Fibroblast of lung (primary cell): ENCODE measurements at regions not wholly inside any gene's neighbourhood (a gene's known extent, or its start where the extent isn't known, plus 50 kb on each side); places are given as distances from the start of the nearest gene placed in this dataset.

Experiments
- DNase-seq, 2 donors: peaks; one replicate each; pipeline versions ENCODE4 v3.0.0 to v3.0.0-alpha.2; 2010; ENCODE audit warnings: low read depth in 2 of 2
- H2AFZ ChIP-seq: 2 replicates; pipeline ENCODE4 v1.5.1; 2012; ENCODE audit warnings: low read length, control low read depth, inconsistent platforms
- H3K27ac ChIP-seq: 2 replicates; pipeline ENCODE4 v1.5.1; 2011; ENCODE audit warnings: low read length, control low read depth; ENCODE audit not compliant: insufficient read depth
- H3K27me3 ChIP-seq: 2 replicates; pipeline ENCODE4 v1.5.1; 2011; ENCODE audit warnings: mild to moderate bottlenecking, low read length; ENCODE audit not compliant: control insufficient read depth, insufficient read depth
- H3K36me3 ChIP-seq: 2 replicates; pipeline ENCODE4 v1.5.1; 2011; ENCODE audit warnings: low read length; ENCODE audit not compliant: control insufficient read depth, insufficient read depth
- H3K4me1 ChIP-seq: 2 replicates; pipeline ENCODE4 v1.5.1; 2011; ENCODE audit warnings: low read length; ENCODE audit not compliant: control insufficient read depth, insufficient read depth; ENCODE audit errors: extremely low read depth
- H3K4me2 ChIP-seq: 2 replicates; pipeline ENCODE4 v1.5.1; 2011; ENCODE audit warnings: low read length, control low read depth; ENCODE audit not compliant: insufficient read depth; ENCODE audit errors: extremely low read depth
- H3K4me3 ChIP-seq, 4 experiments: fragments of 200-600 bp in 1 of 4; sonication (generic) in 1 of 4; replicated peaks in 1 of 4; 2 replicates each; pipeline ENCODE4 v1.5.1; 2011 to 2016; ENCODE audit warnings: low read length in 4 of 4, low read depth in 3 of 4, mild to moderate bottlenecking in 3 of 4, control low read depth in 2 of 4, inconsistent platforms in 1 of 4, mixed read lengths in 1 of 4; ENCODE audit not compliant: insufficient read depth in 1 of 4; ENCODE audit errors: control extremely low read depth in 1 of 4
- H3K79me2 ChIP-seq: 2 replicates; pipeline ENCODE4 v1.5.1; 2012; ENCODE audit warnings: mild to moderate bottlenecking, low read length, inconsistent platforms; ENCODE audit not compliant: control insufficient read depth, insufficient read depth
- H3K9ac ChIP-seq: 2 replicates; pipeline ENCODE4 v1.5.1; 2011; ENCODE audit warnings: mild to moderate bottlenecking, low read length, control low read depth; ENCODE audit not compliant: insufficient read depth
- H3K9me3 ChIP-seq: 2 replicates; pipeline ENCODE4 v1.5.1; 2012; ENCODE audit warnings: low read depth, low read length; ENCODE audit not compliant: control insufficient read depth, insufficient read depth
- H4K20me1 ChIP-seq: 2 replicates; pipeline ENCODE4 v1.5.1; 2011; ENCODE audit warnings: low read length; ENCODE audit not compliant: control insufficient read depth, insufficient read depth; ENCODE audit errors: extremely low read depth
- EZH2 ChIP-seq: IDR thresholded peaks from 2 replicates; pipeline ENCODE4 v1.5.1; 2012; ENCODE audit warnings: low read length, control low read depth, mild to moderate bottlenecking; ENCODE audit errors: missing control alignments
- TF ChIP-seq, protein P1 (sequence below), 2 donors: IDR thresholded peaks in 1 of 2; conservative IDR thresholded peaks in 1 of 2; 1 replicate in 1 of 2; 2 replicates in 1 of 2; pipeline ENCODE4 v1.5.1; 2011 to 2012; ENCODE audit warnings: low read length in 2 of 2, control low read depth in 1 of 2, inconsistent platforms in 1 of 2, low read depth in 1 of 2, mild to moderate bottlenecking in 1 of 2

GRCh38 chr17:69732272-69732918 is 317.9 kb downstream of the MAP2K6 start:
- Histone ChIP-seq H4K20me1 (no peaks in the 10 kb centered on the region), H3K4me1 (peaks cover 8% of the 10 kb centered on the region), H3K9ac (no peak overlapping the region), H2AFZ (no peak overlapping the region), H3K27ac (no peak overlapping the region), H3K27me3 (no peaks in the 10 kb centered on the region), H3K36me3 (no peaks in the 10 kb centered on the region), H3K79me2 (no peaks in the 10 kb centered on the region), H3K4me2 (no peak overlapping the region), H3K4me3 (no peak overlapping the region), H3K9me3 (no peaks in the 10 kb centered on the region)
- no peak for TF ChIP-seq EZH2
- TF ChIP-seq, protein P1, sequence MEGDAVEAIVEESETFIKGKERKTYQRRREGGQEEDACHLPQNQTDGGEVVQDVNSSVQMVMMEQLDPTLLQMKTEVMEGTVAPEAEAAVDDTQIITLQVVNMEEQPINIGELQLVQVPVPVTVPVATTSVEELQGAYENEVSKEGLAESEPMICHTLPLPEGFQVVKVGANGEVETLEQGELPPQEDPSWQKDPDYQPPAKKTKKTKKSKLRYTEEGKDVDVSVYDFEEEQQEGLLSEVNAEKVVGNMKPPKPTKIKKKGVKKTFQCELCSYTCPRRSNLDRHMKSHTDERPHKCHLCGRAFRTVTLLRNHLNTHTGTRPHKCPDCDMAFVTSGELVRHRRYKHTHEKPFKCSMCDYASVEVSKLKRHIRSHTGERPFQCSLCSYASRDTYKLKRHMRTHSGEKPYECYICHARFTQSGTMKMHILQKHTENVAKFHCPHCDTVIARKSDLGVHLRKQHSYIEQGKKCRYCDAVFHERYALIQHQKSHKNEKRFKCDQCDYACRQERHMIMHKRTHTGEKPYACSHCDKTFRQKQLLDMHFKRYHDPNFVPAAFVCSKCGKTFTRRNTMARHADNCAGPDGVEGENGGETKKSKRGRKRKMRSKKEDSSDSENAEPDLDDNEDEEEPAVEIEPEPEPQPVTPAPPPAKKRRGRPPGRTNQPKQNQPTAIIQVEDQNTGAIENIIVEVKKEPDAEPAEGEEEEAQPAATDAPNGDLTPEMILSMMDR (conservative IDR thresholded peaks at IDR 0.05 in 1 of 2, IDR thresholded peaks at IDR 0.05 in 1 of 2; ENCODE audit: low read depth in 1 of 2, low read length in 2 of 2), result no peak
- peak; percentile 5 to 68 for DNase-seq

DNA sequence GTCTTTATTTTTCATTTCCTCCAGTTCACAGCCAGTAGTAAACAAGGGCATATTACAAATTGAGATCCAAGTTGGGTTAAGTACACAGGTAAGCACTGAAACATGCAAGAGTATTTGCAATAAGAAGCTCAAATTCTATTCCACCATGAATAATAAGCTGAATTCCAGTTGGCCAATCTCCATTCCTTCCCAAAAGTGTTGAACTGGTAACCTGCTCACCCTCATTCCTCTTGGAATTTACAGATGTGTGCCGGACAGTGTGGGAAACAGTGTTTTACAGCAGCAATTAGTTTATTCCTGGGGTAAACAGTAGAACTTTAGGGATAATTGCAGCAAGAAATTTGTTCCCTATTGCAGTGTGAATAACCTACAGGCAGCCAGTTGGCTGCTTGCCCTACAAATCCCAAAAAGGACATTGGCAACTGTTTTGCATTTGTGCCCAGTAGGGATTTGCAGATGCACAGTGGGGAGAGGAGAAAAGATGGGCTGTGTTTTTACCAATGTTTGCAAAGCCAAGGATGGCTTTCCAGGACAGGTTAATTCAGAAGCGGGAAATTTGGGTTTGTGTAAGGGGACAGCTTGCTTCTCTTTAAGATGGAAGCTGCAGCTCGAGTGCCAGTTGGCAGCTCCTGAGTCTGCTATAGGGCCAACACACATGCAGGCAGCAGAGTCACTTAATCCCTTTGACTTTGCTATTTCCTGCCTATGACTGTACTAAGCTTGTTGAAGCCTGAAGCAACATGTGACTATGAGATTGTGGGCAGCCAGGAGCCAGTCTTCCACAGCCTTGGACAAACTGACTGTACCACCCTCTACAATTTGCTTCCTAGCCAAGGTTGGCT is 318.9 kb downstream of the MAP2K6 start:
- no peak overlapping the region for H3K4me3 ChIP-seq
- no peaks in the 10 kb centered on the region for H4K20me1 ChIP-seq
- no peaks in the 10 kb centered on the region for H3K79me2 ChIP-seq
- no peak overlapping the region for H3K27ac ChIP-seq
- no peak overlapping the region for H2AFZ ChIP-seq
- H3K4me2 ChIP-seq, result no peak overlapping the region
- H3K9me3 ChIP-seq, result no peaks in the 10 kb centered on the region
- no peaks in the 10 kb centered on the region for H3K36me3 ChIP-seq
- peak; percentile 65 to 86 for DNase-seq
- no peak overlapping the region for H3K9ac ChIP-seq
- H3K27me3 ChIP-seq, result no peaks in the 10 kb centered on the region
- TF ChIP-seq EZH2, result no peak
- TF ChIP-seq, protein P1 (conservative IDR thresholded peaks at IDR 0.05 in 1 of 2, IDR thresholded peaks at IDR 0.05 in 1 of 2; ENCODE audit: low read depth in 1 of 2, low read length in 2 of 2), result no peak
- H3K4me1 ChIP-seq, result peaks cover 8% of the 10 kb centered on the region

DNA sequence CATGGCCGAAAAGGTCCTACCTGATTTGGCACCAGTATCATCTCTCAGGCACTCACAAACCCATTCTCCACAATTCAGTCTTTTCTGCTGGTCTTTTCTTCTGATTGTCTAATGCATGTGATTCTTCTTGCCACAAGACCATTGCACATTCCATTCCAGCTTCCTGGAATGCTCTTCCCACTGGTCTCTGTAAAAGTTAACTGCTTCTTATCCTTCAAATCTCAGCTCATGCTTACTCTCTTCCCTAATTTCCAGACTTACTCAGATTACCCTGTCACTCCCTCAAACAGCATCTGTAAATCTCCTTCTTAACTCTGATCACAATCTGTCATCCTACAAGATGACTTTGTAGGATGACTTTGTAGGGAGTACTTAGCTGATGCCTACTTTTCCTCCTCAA is 320.2 kb downstream of the MAP2K6 start:
- Histone ChIP-seq H3K4me3 (no peak overlapping the region), H3K4me1 (peaks cover 8% of the 10 kb centered on the region), H2AFZ (no peak overlapping the region), H3K9me3 (no peaks in the 10 kb centered on the region), H3K27ac (no peak overlapping the region), H3K4me2 (no peak overlapping the region), H3K36me3 (no peaks in the 10 kb centered on the region), H3K9ac (no peak overlapping the region), H3K79me2 (no peaks in the 10 kb centered on the region), H4K20me1 (no peaks in the 10 kb centered on the region), H3K27me3 (no peaks in the 10 kb centered on the region)
- peak in 1 of 2 donors; percentile 61 for DNase-seq
- TF ChIP-seq, protein P1 (conservative IDR thresholded peaks at IDR 0.05 in 1 of 2, IDR thresholded peaks at IDR 0.05 in 1 of 2; ENCODE audit: low read depth in 1 of 2, low read length in 2 of 2), result no peak
- no peak for TF ChIP-seq EZH2
